ENCODE measurements at regions not wholly inside any gene's neighbourhood (a gene's known extent, or its start where the extent isn't known, plus 50 kb on each side); places are given as distances from the start of the nearest gene placed in this dataset.

DNA sequence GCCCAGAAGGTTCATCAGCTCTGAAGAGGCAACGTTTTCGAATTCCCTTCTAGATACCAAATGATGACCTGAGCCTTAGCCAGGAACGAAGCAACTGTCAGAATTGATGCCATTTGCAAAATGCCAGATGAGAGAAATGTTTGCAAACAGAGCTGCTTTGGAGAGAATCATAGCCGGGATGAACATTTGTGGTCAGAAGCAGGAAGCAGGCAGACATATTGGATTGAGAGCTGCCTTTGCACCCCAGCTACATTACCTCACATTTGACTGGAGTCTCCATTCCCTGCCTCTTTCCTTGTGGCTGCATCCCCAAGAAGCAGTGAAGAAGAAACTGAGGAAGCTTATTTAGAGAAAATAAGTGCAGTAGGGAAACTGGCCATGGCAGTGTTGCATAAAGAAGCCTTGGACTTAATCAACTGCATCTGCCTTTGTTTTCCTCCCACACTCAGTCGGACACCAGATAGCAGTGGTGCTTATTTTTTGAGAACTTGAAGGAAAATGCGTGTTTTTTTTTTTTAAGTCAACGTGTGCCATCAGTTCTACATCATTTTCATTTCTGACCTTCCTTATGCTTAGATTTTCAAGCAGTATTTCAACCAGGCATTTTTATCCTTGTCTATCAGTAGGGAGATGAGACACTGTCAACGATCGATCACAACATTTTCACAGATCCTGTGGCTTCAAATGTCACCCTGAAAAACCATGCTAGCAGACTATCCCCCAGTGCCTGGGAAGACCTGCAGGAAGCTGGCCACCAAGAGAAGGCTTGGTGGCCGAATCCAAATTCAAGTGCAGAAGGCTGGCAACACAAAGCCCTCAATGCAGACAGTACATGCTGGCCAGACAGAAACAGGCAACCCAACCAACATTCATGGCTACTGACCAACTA lies 541.2 kb upstream of the JARID2 start:
- TF ChIP-seq EZH2 (IDR thresholded peaks at IDR 0.05; ENCODE audit: borderline replicate concordance): no peak
- TF ChIP-seq, protein P1, sequence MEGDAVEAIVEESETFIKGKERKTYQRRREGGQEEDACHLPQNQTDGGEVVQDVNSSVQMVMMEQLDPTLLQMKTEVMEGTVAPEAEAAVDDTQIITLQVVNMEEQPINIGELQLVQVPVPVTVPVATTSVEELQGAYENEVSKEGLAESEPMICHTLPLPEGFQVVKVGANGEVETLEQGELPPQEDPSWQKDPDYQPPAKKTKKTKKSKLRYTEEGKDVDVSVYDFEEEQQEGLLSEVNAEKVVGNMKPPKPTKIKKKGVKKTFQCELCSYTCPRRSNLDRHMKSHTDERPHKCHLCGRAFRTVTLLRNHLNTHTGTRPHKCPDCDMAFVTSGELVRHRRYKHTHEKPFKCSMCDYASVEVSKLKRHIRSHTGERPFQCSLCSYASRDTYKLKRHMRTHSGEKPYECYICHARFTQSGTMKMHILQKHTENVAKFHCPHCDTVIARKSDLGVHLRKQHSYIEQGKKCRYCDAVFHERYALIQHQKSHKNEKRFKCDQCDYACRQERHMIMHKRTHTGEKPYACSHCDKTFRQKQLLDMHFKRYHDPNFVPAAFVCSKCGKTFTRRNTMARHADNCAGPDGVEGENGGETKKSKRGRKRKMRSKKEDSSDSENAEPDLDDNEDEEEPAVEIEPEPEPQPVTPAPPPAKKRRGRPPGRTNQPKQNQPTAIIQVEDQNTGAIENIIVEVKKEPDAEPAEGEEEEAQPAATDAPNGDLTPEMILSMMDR (IDR thresholded peaks at IDR 0.05; ENCODE audit: poor library complexity): no peak
